Omental fat pad (tissue), 3 donors: ENCODE measurements at regions not wholly inside any gene's neighbourhood (a gene's known extent, or its start where the extent isn't known, plus 50 kb on each side); places are given as distances from the start of the nearest gene placed in this dataset.

Source experiments
- ATAC-seq: fragments of 150-250 bp; one replicate; pipeline ENCODE4 v1.9.1; 2016; ENCODE audit warnings: mild to moderate bottlenecking, moderate library complexity; ENCODE audit not compliant: low FRiP score
- DNase-seq: peaks from one replicate; pipeline ENCODE4 v3.0.0-alpha.2; 2019; ENCODE audit warnings: low spot score
- CTCF ChIP-seq, 3 donors: fragments of 450-650 bp; IDR thresholded peaks; one replicate each; pipeline ENCODE4 v1.5.1; 2016 to 2017; ENCODE audit warnings: antibody characterized with exemption in 3 of 3, mild to moderate bottlenecking in 3 of 3, moderate library complexity in 2 of 3

GRCh38 chr10:70960783-70961570, 72.6 kb upstream of the PCBD1 start:
- no peak for TF ChIP-seq CTCF (IDR thresholded peaks at IDR 0.05)
- no peak for DNase-seq
- no peak for ATAC-seq

GRCh38 chr10:70962686-70963085, 74.3 kb upstream of the PCBD1 start:
- ATAC-seq, result no peak
- DNase-seq, result no peak
- no peak for TF ChIP-seq CTCF (IDR thresholded peaks at IDR 0.05)

GRCh38 chr10:70963271-70963670, 74.9 kb upstream of the PCBD1 start:
- DNase-seq, result no peak
- no peak for TF ChIP-seq CTCF (IDR thresholded peaks at IDR 0.05)
- no peak for ATAC-seq

GRCh38 chr10:70964245-70964644, 75.9 kb upstream of the PCBD1 start:
- no peak for DNase-seq
- ATAC-seq, result no peak
- TF ChIP-seq CTCF (IDR thresholded peaks at IDR 0.05), result no peak

- TF ChIP-seq CTCF (IDR thresholded peaks at IDR 0.05), result no peak
- DNase-seq (no peak), ATAC-seq (no peak)
These were observed 76.5 kb upstream of the PCBD1 start for GRCh38 chr10:70964881-70965280.

- ATAC-seq (no peak), DNase-seq (no peak)
- no peak for TF ChIP-seq CTCF (IDR thresholded peaks at IDR 0.05)
These were observed 77.2 kb upstream of the PCBD1 start for GRCh38 chr10:70965566-70965965.
